GM19238 (cell line): ENCODE measurements at regions not wholly inside any gene's neighbourhood (a gene's known extent, or its start where the extent isn't known, plus 50 kb on each side); places are given as distances from the start of the nearest gene placed in this dataset.
"Not testable (repeated sequence)": the region's sequence is repeated elsewhere in the genome, so short reads cannot be mapped to it uniquely, and the experiment has no call there.

Source experiments
- DNase-seq: peaks from one replicate; pipeline ENCODE4 v3.0.0; 2011; ENCODE audit warnings: low spot score; ENCODE audit not compliant: insufficient read length

- no peak for DNase-seq
These were observed 1401.4 kb downstream of the EFNA5 start for GRCh38 chr5:106269252-106269843.

- DNase-seq = no peak
These were observed 1403.5 kb downstream of the EFNA5 start for GRCh38 chr5:106267256-106267655.

- DNase-seq = no peak
These were observed 1408.3 kb downstream of the EFNA5 start for GRCh38 chr5:106262395-106262794.

- DNase-seq = not testable (repeated sequence)
These were observed 1411.2 kb downstream of the EFNA5 start for GRCh38 chr5:106259431-106260090.

- DNase-seq = no peak
These were observed 1412.1 kb downstream of the EFNA5 start for GRCh38 chr5:106258591-106259125.

- no peak for DNase-seq
These were observed 1416.0 kb downstream of the EFNA5 start for GRCh38 chr5:106254784-106255183.

GRCh38 chr5:106246044-106246745 lies 1424.5 kb downstream of the EFNA5 start:
- not testable (repeated sequence) for DNase-seq

GRCh38 chr5:106241409-106241808 lies 1429.3 kb downstream of the EFNA5 start:
- no peak for DNase-seq

GRCh38 chr5:106205916-106206571 lies 1464.7 kb downstream of the EFNA5 start:
- DNase-seq = no peak

- DNase-seq = no peak
These were observed 1468.7 kb downstream of the EFNA5 start for GRCh38 chr5:106202035-106202434.

GRCh38 chr5:106200971-106201370 lies 1469.8 kb downstream of the EFNA5 start:
- no peak for DNase-seq

GRCh38 chr5:106195679-106196474 lies 1474.9 kb downstream of the EFNA5 start:
- no peak for DNase-seq

GRCh38 chr5:106189121-106189809 lies 1481.5 kb downstream of the EFNA5 start:
- DNase-seq = no peak

GRCh38 chr5:106185661-106186081 lies 1485.1 kb downstream of the EFNA5 start:
- DNase-seq = no peak

GRCh38 chr5:106174903-106175302 lies 1495.8 kb downstream of the EFNA5 start:
- no peak for DNase-seq

- no peak for DNase-seq
These were observed 1497.8 kb downstream of the EFNA5 start for GRCh38 chr5:106172681-106173532.

- DNase-seq = no peak
These were observed 1499.0 kb downstream of the EFNA5 start for GRCh38 chr5:106171708-106172107.

- no peak for DNase-seq
These were observed 1499.6 kb downstream of the EFNA5 start for GRCh38 chr5:106171132-106171531.

GRCh38 chr5:106167766-106168165 lies 1503.0 kb downstream of the EFNA5 start:
- DNase-seq = no peak
